ENCODE measurements at regions not wholly inside any gene's neighbourhood (a gene's known extent, or its start where the extent isn't known, plus 50 kb on each side); places are given as distances from the start of the nearest gene placed in this dataset.

DNA sequence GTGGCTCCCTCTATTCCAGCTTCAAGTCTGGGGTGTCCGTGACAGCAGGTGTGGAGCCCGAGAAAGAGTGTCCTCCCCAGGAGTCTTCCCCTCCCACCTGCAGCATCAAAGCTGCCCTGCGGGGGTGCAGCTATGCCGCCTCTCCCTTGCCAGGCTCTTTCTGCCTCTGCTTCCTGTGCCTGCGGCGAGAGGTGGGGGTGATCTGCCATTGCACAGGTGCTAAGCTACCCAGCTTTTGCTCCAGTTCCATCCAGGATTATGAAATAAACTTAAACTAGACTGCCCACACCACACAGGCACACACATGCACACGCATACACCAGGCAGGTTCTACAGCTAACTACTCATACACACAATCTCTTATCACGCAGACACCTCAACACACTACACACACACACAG is 104.7 kb upstream of the CLDN10 start:
- DNase-seq (ENCODE audit: low spot score): no peak

DNA sequence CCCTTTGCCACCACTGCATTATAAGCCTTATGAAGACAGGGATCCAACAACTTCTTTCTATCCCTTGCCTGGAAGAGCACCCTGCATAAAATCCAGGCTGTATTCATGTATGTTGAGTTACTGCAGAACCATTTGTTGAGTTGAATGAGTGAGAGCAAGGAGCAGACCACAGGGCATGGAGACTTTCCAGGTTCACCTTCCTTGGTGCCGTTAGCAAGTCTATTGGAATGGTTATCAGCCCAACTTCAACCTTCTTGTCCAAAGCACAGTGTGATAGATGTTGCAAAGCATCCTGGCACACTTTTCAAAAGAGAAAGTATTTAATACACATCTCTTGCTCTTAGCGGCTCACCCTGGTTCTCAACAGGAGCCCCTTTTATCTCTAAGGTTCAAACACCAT is 100.9 kb upstream of the CLDN10 start:
- no peak for DNase-seq (ENCODE audit: low spot score)

DNA sequence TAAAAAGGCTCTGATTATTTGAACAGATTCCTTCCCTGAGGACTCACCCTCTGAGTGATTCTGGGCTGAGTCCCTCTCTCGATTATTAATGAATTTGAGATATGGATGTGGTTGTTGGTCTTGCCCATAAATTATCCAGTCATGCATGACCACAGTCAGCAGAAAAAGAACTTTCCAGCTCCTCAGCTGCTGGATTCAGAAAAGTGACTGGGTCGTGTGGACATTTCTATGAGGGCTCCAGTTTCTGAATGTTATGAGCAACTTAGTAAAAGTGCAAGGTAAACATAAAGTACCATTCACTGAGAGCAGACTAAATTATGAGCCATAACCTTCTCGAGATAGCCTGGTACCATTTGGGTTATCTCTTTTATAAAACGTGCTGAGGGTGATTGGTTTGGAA is 100.1 kb upstream of the CLDN10 start:
- no peak for DNase-seq (ENCODE audit: low spot score)

DNA sequence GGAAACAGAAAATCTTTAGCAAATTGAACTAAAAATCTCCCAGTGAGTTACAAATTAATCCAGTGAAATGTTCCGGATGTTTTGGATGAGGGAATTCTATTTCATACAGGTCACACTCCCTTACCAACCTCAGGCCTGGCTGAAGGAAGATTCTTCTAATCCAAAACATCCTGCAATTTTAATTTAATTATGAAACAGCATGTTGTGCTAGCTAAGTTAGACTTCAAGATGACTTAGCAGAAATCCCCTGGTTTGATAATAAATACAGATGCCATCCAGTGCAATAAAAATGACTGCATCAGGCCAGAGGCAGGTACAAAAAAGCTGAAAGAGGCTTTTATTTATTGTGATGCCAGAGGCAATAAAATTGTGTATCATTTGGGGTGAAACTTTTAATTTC is 96.7 kb upstream of the CLDN10 start:
- no peak for DNase-seq (ENCODE audit: low spot score)

DNA sequence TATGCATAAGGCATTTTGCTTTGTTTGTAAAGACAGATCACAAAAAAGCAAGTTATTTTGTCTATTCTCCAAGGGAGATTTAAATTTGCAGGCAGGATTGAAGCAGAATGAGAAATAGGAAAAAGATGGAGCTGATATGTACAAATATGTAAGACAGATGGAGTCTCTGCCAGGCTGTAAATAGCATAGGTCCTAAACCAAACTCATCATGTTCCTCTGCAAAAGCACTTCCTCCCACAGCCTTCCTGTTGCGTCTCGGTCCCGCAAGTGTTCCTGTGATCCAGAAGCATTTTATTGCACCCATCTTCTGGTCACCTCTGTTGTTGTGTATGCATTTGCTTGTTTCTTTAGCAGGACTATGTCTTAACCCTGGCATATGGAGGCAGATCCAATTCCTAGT is 95.7 kb upstream of the CLDN10 start:
- no peak for DNase-seq (ENCODE audit: low spot score)

DNA sequence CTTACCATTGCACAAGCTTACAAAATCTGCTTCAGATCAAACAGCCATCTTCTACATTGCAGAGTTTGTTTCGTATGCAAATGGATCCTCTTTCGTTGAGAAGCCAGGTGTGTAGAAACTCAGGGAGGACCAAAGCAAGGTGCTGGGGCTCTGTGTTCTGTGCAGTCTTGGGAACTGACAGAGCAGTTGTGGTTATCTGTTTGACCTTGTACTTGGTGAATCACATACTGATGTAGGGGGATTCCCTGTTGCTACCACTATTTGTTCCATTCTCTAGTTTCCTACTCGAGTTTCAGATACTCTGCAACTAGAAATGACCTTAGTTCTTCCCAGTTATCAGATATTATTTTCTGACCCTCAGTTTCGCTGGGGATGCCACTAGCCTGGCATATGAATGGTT is 95.2 kb upstream of the CLDN10 start:
- DNase-seq (ENCODE audit: low spot score): no peak

DNA sequence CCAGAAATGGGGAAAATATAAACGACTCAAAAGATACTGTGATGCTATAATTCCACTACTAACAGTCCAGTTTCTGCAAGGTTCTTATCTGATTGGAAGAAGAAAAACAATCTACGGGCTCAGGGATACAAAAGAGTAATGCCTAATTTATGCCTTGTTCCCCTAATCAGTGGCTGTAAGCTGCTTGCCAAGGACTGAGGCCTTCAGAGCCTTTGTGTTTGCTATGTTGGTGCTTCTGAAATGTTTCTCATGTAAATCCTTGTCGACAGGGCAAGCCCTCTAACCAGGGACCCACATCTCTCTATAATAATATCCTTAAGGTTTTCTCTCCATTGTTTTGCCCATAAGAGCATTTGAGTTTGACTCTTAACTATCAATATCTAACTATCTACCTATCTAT is 89.7 kb upstream of the CLDN10 start:
- DNase-seq (ENCODE audit: low spot score): no peak

DNA sequence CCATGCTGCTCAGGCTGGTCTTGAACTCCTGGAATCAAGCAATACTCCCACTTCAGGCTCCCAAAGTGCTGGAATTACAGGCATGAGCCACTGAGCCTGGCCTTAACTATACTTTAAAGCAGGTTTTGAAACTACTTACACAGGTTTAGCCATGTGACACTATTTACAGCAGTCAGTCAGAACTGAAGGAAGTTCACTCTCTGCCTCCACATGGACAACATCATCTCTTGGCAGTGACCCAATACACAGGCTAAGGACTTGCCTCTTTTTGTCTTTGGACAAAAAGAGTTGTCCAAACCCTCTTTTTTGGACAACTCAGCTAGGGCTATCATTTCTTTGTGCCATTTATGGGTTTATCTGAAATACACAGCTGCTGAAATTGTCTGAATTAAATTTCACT is 89.0 kb upstream of the CLDN10 start:
- DNase-seq (ENCODE audit: low spot score): no peak

DNA sequence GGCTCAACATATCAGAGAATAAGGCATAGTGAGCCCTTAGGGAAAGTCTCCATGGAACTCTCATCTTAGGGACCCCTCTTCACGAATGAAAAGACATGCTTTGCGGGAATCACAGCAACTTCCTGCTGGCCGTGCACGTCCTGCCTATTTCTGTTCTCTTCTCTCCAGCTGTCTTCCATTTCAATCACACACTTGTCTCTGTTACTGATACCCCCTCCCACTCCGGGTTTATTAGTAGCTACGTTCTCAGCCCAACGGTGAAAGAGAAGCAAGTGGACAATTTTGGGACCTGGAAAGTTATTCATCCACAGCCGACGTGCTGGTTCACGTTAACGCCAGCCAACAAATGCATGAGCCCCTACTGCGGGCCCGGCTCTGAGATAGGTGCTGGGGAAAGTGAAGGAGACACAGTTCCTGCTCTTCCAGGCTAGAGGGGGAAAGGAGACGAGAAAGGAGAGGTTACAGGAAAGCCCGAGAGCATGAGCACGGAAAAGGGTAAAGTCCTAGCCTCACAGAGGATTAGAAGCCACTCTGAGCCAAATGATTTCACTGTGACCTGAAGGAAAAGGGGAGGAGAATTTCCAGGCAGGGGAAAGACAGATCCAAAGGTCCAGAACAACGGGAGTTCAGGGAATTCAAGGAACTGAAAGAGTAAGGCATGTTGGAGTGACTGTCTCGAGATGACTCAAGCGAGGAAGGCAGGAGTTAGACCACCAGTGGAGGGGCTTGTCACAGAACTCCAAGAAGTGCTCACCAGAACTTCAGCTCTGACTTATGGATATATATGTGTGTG is 81.8 kb upstream of the CLDN10 start:
- no peak for DNase-seq (ENCODE audit: low spot score)

DNA sequence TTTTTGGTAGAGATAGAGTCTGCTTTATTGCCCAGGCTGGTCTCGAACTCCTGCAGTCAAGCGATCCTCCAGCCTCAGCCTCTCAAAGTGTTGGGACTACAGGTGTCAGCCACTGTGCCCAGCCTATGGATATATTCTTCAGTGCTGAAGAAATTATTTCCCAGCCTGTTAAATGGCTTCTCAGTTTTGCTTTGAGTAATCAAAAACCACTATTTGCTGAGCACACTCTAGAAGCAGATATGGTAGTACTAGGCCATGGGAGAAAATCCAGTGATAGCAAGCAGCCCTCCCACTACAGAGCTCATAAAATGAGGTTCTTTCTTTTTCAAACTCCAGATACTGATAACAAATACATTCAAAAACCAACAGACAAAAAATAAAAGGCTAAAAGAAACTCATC is 80.6 kb upstream of the CLDN10 start:
- no peak for DNase-seq (ENCODE audit: low spot score)

DNA sequence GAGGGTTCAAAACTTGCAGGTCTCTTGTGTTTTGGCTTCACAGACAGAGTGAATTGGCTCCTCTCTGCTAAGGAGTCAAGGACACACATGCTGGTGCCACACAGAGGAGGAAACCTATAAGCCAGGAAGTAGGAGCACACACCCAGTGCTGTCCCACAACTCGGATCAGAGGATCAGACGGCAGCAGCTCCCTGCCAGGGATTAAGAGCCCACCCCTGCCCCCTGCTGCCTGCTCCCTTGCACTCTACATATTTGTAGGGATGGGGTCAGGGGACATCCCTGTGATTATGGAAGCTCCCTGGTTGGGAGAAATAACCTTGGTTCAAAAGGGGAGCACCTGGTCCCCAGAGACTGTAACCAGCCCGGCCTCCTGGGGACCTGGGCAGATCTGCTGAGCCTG is 77.5 kb upstream of the CLDN10 start:
- no peak for DNase-seq (ENCODE audit: low spot score)

DNA sequence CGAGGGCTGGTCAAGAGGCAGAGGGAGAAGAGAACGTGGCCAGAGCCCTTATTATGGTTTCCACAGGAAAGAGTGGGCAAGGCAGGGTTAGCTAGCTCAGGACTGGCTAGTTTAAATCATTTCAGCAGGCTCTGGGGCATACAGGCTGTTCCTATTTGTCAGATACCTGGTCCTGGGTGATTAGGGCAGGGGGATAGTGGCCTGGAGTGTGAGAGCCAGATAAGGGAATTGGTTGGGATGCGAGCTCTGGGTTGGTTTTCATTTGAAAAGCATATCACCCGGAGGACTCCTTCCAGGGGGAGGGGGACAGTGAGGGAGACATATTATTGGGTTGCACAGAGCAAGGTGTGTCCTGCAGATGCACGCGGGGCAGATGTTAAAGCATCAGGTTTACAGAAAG is 75.3 kb upstream of the CLDN10 start:
- no peak for DNase-seq (ENCODE audit: low spot score)

DNA sequence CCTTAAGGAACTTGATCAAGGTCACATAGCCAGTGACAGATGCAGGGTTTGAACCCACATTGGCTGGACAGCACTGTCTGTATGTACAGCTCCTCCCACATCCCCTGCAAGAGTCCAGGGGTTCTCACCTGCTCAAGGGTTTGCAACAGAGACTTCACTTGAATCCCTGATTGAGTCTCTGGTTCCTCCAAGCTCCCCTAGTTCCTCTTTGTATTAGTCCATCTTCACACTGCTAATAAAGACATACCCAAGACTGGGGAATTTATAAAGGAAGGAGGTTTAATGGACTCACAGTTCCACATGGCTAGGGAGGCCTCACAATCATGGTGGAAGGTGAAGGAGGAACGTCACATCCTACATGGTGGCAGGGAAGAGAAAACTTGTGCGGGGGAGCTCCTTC is 72.8 kb upstream of the CLDN10 start:
- no peak for DNase-seq (ENCODE audit: low spot score)

DNA sequence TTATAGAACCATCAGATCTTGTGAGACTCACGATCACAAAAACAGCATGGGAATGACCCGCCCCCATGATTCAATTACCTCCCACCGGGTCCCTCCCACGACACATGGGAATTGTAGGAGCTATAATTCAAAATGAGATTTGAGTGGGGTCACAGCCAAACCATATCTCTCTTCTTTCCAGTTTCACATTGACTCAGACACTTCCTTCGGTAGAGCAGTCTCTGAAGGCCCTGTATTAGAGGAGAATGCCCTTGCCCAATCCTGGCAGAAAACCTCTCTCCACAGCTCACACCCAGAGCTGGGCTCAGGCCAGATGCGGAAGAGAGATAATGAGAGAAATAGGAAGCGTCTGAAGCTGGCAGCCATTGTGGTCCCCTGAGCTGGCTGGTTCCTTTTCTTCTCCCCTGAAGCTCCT is 72.4 kb upstream of the CLDN10 start:
- DNase-seq (ENCODE audit: low spot score): no peak

DNA sequence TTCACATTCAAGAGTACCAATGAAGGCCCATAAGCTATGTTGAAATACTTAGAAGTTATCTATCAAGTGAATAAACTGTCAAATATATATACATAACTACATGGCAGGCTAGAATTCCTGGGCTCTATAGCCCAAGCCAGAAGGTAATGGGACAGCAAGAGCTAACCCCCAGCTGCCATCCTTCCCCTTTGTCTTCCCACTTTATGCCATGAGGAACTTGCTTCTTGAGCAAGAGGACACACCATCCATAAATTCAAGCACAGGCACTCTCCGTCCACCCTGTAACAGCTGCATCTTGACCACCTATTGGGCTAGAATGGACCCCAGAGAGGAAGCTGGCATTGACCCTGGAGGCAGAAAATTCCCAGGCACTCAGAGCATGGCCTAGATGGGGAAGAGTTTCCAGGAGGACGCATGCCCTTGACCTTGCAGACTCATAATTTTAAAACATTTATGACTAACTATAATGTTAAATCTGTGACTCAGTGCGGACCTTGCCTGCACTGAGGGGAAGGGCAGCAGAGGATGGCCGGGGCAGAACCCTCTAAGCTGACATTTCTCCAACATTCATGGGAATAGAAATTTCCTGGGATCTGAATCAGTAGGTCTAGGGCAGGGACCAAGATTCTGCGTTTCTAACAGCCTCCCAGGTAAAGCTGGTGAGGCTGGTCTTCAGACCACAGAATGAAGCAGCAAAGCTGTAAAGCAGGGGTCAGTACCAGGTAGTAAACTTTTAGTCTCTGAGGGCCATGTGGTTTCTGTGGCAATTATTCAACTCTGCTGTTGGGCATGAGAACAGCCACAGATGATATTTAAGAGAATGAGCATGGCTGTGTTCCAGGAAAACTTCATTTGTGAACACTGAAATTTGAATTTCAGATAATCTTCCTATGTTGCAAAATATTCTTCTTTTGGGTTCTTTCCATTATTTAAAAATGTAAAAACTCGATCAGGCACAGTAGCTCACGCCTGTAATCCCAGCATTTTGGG is 71.4 kb upstream of the CLDN10 start:
- DNase-seq (ENCODE audit: low spot score): no peak

DNA sequence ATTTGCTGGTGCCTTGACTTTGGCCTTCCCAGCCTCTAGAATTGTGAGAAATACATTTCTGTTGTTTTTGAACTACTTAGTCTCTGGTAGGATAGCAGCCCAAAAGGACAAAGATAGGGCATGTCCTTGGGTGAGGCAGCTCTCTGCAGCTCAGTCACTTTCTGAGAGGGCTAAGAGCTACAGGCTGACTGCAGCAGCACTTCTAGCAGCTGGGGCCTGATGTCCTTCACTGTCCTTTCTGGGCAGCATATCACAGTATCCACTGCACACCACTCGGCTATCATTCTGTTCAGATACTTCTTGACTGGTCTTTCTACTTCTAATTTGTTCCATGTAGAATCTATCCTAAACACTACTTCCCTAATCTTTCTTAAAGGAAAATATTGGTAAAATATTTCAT is 68.5 kb upstream of the CLDN10 start:
- no peak for DNase-seq (ENCODE audit: low spot score)

DNA sequence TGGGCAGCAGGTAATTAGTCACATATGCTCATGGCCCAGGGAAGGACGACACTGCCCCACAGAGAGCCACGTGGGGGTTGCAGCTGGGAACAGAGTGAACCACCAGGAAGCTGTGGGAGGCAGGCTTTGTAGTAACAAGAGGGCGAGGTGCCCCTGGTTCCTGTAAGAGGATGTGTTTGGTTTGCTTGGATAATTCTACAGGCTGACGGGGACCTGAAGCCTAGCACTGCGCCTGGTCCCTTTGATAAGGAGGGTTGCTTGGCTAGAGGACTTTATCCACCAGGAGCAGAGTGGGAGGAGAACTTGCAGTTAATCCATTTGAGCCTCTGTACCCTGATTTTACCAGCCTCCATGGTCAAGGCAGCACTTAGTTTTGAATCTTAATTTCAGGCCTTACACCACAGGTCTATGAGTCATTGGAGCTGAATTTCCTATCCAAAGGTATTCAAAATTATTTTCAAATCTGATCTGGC is 67.4 kb upstream of the CLDN10 start:
- DNase-seq (ENCODE audit: low spot score): no peak

DNA sequence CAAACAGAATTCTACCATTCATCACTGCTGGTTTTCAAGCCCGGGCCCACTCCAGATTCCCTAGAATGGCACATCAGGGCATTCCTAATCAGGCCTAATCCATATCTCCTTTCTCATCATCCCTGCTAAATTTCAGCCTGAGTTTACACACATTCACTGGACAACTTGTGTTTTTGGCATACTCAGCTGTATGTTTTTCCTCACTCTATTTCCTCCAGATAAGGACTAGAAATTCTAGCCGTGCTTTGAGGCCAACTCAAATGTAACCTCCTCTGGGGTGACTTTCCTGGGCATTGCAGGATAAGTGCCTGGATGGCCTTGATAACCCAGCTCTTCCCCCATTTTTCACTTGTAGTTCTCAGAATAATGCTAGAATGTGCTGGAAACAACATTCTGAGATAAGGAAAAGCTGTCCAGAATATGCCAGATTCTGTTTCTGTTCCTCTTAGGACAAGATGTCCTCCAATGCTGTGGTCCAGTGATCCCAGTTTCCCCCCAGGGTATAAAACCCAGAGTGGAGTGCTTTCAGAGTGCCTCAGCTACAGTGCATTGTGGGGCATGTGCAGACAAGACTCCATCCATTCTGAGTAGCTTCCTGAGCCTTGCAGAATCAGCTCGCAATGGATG is 66.9 kb upstream of the CLDN10 start:
- no peak for DNase-seq (ENCODE audit: low spot score)

DNA sequence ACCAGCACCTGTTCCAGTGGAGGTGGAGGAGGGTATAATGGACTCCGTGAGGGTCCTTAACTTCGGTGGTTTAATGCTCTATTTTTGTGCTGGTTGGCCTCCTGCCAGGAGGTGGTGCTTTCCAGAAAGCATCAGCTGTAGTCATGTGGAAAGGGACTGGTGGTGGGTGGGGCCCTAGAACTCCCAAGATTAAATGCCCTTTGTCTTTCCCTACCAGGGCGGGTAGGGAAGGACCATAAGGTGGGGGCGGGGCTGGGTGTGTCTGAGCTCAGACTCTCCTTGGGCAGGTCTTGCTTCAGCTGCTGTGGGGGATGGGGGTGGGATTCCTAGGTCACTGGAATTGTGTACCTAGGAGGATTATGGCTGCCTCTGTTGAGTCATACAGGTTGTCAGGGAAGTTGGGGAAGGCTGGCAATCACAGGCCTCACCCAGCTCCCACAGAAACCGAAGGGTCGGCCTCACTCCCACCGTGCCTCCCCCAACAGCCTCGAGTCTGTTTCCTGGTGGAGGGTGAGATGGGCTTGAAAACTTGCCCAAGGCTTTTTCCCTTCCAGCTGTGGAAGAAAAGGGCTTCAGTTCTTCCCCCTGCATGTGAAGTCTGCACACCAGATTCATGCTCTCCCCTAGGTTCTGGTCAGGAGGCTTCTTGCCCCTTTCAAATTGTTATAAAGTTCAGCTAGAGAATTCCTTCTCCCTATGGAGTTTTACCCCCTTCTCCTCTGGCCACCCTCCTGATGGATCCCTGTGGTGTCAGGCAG is 60.3 kb upstream of the CLDN10 start:
- DNase-seq (ENCODE audit: low spot score): peak; percentile 40

DNA sequence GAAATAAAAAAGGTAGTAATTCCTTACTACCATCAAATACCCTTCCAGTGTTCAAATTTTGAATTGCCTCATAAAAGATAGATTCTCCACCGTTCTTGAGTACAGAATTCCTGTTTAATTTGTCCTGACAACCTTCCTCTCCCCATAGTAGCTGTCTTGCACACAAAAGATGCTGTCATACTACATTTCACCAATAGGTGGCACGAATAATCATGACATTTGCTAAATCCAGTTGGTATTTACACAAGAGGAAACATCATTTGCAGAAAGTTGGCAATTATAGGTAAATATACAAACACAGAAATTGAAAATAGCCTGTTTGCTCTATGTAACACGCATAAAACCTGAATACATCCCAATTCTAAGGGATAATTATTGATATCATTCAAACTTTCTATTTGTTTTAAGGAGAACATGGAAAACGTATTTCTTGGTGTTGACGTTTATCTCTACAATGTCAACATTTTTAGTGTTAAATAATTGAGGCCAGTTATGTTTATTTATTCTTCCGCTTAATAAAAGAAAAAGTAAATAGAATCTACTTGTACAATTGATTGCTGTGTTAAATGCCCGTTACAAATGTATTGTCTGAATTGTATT is 58.3 kb upstream of the CLDN10 start:
- DNase-seq (ENCODE audit: low spot score): peak; percentile 39

DNA sequence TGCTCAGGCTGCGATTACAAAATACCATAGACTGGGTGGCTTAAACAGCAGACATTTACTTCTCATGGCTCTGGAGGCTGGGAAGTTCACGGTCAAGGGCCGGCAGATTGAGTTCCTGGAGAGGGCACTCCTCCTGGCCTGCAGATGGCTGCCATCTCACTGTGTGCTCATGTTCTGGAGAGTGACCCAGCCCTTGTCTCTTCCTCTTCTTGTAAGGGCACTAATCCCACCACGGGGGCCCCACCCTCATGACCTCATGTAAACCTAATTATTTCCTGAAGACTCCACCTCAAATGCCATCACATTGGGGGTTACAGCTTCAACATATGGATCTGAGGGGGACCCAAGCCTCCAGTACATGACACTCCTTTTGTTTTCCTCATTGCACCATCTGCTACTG is 56.0 kb upstream of the CLDN10 start:
- peak; percentile 22 for DNase-seq (ENCODE audit: low spot score)
